Loucy (cell line): ENCODE measurements at regions not wholly inside any gene's neighbourhood (a gene's known extent, or its start where the extent isn't known, plus 50 kb on each side); places are given as distances from the start of the nearest gene placed in this dataset.
"Not testable (repeated sequence)": the region's sequence is repeated elsewhere in the genome, so short reads cannot be mapped to it uniquely, and the experiment has no call there.

Experiments
- H2AFZ ChIP-seq: fragments of 200-600 bp; sonication (generic); 2 replicates; pipeline ENCODE4 v1.6.0; 2016; ENCODE audit warnings: antibody characterized with exemption, mild to moderate bottlenecking, low read length, moderate library complexity
- H3F3A ChIP-seq: fragments of 200-600 bp; 2 replicates; pipeline ENCODE4 v1.6.0; 2016; ENCODE audit warnings: antibody characterized with exemption, low read depth, mild to moderate bottlenecking
- H3K27me3 ChIP-seq: fragments of 200-600 bp; sonication (generic); 2 replicates; pipeline ENCODE4 v1.6.1; 2014; ENCODE audit warnings: low read length, mild to moderate bottlenecking; ENCODE audit not compliant: insufficient read depth, poor library complexity, severe bottlenecking
- H3K36me3 ChIP-seq: fragments of 200-600 bp; sonication (generic); 2 replicates; pipeline ENCODE4 v1.6.1; 2016; ENCODE audit warnings: low read length; ENCODE audit not compliant: insufficient read depth
- H3K4me1 ChIP-seq: fragments of 200-600 bp; sonication (generic); 2 replicates; pipeline ENCODE4 v1.5.1; 2014; ENCODE audit warnings: low read length, mild to moderate bottlenecking; ENCODE audit not compliant: insufficient read depth, poor library complexity, severe bottlenecking
- H3K4me2 ChIP-seq: fragments of 200-600 bp; sonication (generic); 2 replicates; pipeline ENCODE4 v1.6.0; 2014; ENCODE audit warnings: antibody characterized with exemption, low read length, low read depth, mild to moderate bottlenecking; ENCODE audit not compliant: poor library complexity, severe bottlenecking
- H3K4me3 ChIP-seq: fragments of 200-600 bp; sonication (generic); 2 replicates; pipeline ENCODE4 v1.5.1; 2014; ENCODE audit warnings: low read length, mild to moderate bottlenecking, mixed read lengths; ENCODE audit not compliant: poor library complexity, severe bottlenecking
- H3K79me2 ChIP-seq: fragments of 200-600 bp; sonication (generic); 2 replicates; pipeline ENCODE4 v1.6.1; 2014; ENCODE audit warnings: low read length; ENCODE audit not compliant: insufficient read depth
- H3K9ac ChIP-seq: fragments of 200-600 bp; sonication (generic); 2 replicates; pipeline ENCODE4 v1.6.0; 2014; ENCODE audit warnings: mild to moderate bottlenecking, low read depth, low read length, moderate library complexity; ENCODE audit not compliant: poor library complexity, severe bottlenecking
- H3K9me2 ChIP-seq: fragments of 200-600 bp; sonication (generic); replicated peaks from 2 replicates; pipeline ENCODE4 v1.6.1; 2016; ENCODE audit warnings: low read depth, low read length, mixed read lengths
- H3K9me3 ChIP-seq: fragments of 200-600 bp; sonication (generic); 2 replicates; pipeline ENCODE4 v1.6.1; 2014; ENCODE audit warnings: mild to moderate bottlenecking, antibody characterized with exemption, low read length, low read depth; ENCODE audit not compliant: insufficient read depth
- H4K20me1 ChIP-seq: fragments of 200-600 bp; sonication (generic); 2 replicates; pipeline ENCODE4 v1.6.0; 2014; ENCODE audit warnings: antibody characterized with exemption, low read length, mild to moderate bottlenecking; ENCODE audit not compliant: insufficient read depth, poor library complexity, severe bottlenecking
- EZH2phosphoT487 ChIP-seq: fragments of 200-600 bp; IDR thresholded peaks from 2 replicates; pipeline ENCODE4 v1.6.1; 2018; ENCODE audit warnings: antibody characterized with exemption, mild to moderate bottlenecking, moderate library complexity, borderline replicate concordance
- TF ChIP-seq, protein P1 (sequence below): fragments of 200-600 bp; sonication (generic); conservative IDR thresholded peaks from 2 replicates; pipeline ENCODE4 v1.5.1; 2014; ENCODE audit warnings: mild to moderate bottlenecking, antibody characterized with exemption, low read length

DNA sequence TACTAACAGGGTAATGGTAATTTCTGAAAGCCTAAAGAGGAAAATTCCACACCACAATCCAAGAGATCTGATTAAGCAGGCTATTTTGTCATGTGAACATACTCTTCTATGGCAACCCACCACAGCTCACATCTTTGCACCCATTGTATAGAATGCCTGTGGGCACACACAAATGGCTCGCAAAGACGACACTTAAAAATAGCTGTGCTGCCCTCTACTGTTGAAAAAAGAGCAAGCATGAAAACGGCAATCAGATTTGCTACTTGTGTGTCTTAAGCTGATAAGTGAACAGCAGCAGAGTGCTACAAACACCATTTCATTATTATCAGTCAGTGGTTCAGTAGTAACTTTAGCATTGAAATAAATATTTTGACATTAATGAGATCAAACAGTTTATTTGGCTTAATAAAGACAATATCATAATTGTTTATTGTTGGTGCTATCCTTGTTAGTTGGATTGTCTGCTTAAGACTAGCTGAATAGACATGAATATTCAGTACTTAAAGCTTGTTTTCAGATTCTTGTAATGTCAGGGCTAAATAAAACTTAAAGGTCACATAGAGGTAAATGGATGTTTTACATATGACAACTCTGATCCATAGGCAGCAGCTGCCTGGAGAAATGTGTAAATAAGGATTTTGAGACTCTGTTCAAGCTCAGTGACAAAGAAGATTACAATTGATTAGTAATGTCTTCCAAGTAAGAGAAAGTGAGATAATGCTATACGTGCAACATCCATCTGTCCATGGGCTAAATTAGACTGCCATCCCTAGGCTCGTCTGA lies 199.1 kb downstream of the LRRN1 start:
- Histone ChIP-seq H3K4me3 (no peak overlapping the region), H3K9me3 (no peaks in the 10 kb centered on the region), H3K9ac (no peak overlapping the region), H3K27me3 (no peaks in the 10 kb centered on the region), H3K4me1 (no peaks in the 10 kb centered on the region), H3K36me3 (no peaks in the 10 kb centered on the region), H2AFZ (no peak overlapping the region), H3K9me2 (no peaks in the 10 kb centered on the region), H4K20me1 (no peaks in the 10 kb centered on the region), H3K79me2 (no peaks in the 10 kb centered on the region), H3F3A (no peaks in the 10 kb centered on the region), H3K4me2 (no peak overlapping the region)
- TF ChIP-seq, protein P1, sequence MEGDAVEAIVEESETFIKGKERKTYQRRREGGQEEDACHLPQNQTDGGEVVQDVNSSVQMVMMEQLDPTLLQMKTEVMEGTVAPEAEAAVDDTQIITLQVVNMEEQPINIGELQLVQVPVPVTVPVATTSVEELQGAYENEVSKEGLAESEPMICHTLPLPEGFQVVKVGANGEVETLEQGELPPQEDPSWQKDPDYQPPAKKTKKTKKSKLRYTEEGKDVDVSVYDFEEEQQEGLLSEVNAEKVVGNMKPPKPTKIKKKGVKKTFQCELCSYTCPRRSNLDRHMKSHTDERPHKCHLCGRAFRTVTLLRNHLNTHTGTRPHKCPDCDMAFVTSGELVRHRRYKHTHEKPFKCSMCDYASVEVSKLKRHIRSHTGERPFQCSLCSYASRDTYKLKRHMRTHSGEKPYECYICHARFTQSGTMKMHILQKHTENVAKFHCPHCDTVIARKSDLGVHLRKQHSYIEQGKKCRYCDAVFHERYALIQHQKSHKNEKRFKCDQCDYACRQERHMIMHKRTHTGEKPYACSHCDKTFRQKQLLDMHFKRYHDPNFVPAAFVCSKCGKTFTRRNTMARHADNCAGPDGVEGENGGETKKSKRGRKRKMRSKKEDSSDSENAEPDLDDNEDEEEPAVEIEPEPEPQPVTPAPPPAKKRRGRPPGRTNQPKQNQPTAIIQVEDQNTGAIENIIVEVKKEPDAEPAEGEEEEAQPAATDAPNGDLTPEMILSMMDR: peak; percentile 98
- no peak for TF ChIP-seq EZH2phosphoT487

DNA sequence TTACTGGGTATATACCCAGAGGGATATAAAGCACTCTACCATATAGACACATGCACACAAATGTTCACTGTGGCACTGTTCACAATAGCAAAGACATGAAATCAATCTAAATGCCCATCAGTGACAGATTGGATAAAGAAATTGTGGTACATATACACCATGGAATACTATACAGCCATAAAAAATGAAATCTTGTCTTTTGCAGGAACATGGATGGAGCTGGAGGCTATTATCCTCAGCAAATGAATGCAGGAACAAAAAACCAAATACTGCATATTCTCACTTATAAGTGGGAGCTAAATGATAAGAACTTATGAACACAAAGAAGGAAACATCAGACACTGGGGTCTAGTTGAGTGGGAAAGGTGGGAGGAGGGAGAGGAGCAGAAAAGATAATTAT lies 200.1 kb downstream of the LRRN1 start:
- not testable (repeated sequence) for H3K9me2 ChIP-seq, H3K4me1 ChIP-seq, H2AFZ ChIP-seq, H3K4me3 ChIP-seq, H3K9ac ChIP-seq, H3K36me3 ChIP-seq, H3K27me3 ChIP-seq, H4K20me1 ChIP-seq, H3K79me2 ChIP-seq, H3F3A ChIP-seq, H3K9me3 ChIP-seq, H3K4me2 ChIP-seq

DNA sequence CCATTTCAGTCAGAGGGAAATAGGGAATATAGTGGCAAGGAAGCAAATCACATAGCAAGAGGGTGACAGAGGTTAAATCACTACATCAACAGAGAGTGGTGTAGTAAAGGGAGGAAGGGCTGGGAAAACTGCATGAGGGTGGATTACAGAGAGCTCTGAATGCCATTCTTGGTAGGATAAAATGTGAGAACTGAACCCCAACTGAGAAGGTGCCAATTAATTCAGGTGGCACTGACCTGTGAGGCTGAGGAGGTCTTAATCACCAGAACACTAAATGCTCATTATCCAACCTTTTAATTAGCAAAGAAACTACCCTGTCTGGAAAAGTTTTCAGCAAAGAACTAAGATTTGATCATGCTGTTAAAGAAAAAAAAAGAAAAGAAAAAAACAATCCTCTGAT lies 202.7 kb downstream of the LRRN1 start:
- Histone ChIP-seq H4K20me1 (no peaks in the 10 kb centered on the region), H3K9me2 (no peaks in the 10 kb centered on the region), H3K79me2 (no peaks in the 10 kb centered on the region), H3K9me3 (no peaks in the 10 kb centered on the region), H3K9ac (no peak overlapping the region), H3K4me1 (no peaks in the 10 kb centered on the region), H3K4me3 (no peak overlapping the region), H2AFZ (no peak overlapping the region), H3K36me3 (no peaks in the 10 kb centered on the region), H3K4me2 (no peak overlapping the region), H3K27me3 (no peaks in the 10 kb centered on the region), H3F3A (no peaks in the 10 kb centered on the region)
- no peak for TF ChIP-seq EZH2phosphoT487
- TF ChIP-seq, protein P1: no peak

DNA sequence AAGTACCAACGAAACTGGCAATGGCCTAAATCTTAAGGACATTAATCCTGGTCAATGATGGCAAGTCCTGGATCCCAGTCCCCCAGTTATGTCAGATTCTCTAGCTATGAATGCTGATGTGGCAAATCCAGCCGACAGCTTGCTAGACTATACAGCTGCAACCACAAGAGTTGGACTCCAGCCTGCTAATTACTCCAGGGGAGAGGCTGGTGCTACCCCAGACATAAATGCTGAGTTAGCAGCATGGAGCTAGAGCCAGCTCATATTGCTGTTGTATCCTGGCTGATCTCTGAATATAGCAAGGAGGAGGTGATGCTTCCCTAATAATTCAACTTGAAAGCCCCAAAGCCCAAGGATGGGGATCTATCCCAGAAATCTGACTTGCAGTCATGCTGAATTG lies 207.1 kb downstream of the LRRN1 start:
- Histone ChIP-seq H3K4me1 (no peaks in the 10 kb centered on the region), H3K4me2 (no peak overlapping the region), H3F3A (no peaks in the 10 kb centered on the region), H2AFZ (no peak overlapping the region), H3K27me3 (no peaks in the 10 kb centered on the region), H3K4me3 (no peak overlapping the region), H4K20me1 (no peaks in the 10 kb centered on the region), H3K9me2 (no peaks in the 10 kb centered on the region), H3K79me2 (no peaks in the 10 kb centered on the region), H3K9me3 (no peaks in the 10 kb centered on the region), H3K36me3 (no peaks in the 10 kb centered on the region), H3K9ac (no peak overlapping the region)
- TF ChIP-seq, protein P1: no peak
- TF ChIP-seq EZH2phosphoT487: no peak
